HEK293 (cell line): ENCODE measurements at regions not wholly inside any gene's neighbourhood (a gene's known extent, or its start where the extent isn't known, plus 50 kb on each side); places are given as distances from the start of the nearest gene placed in this dataset.

ENCODE experiments used
- TF ChIP-seq, protein P1 (sequence below): fragments of 450-650 bp; formaldehyde crosslinking; IDR thresholded peaks from 2 replicates; pipeline ENCODE4 v1.5.1; 2016; ENCODE audit warnings: missing biosample characterization, missing genetic modification characterization
- TF ChIP-seq, protein P2 (sequence below): fragments of 450-650 bp; formaldehyde crosslinking; IDR thresholded peaks from 2 replicates; pipeline ENCODE4 v1.5.1; 2016; ENCODE audit warnings: missing biosample characterization, missing genetic modification characterization

DNA sequence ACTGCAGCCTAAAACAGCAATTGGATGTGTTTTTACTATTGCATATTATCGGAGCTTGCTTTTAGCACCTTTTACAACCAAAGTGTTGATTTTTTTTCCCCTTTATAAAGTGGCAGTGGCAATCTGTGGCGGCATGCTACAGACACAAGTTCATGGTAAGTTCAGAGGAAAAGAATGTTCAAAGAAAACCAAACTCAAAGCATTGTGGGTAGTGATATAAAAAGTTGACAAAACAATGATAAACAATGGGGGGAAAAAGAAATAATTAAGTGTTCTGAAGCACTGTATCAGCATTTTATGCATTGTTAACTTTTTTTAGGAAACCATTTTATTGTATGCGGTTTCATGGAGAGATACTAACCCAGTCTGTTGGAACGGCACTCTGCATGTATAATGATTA is 492.0 kb upstream of the SOX5 start:
- TF ChIP-seq, protein P1, sequence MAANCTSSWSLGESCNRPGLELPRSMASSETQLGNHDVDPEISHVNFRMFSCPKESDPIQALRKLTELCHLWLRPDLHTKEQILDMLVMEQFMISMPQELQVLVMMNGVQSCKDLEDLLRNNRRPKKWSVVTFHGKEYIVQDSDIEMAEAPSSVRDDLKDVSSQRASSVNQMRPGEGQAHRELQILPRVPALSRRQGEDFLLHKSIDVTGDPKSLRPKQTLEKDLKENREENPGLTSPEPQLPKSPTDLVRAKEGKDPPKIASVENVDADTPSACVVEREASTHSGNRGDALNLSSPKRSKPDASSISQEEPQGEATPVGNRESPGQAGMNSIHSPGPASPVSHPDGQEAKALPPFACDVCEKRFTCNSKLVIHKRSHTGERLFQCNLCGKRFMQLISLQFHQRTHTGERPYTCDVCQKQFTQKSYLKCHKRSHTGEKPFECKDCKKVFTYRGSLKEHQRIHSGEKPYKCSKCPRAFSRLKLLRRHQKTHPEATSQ (tag by site-specific recombination), result no peak
- TF ChIP-seq, protein P2, sequence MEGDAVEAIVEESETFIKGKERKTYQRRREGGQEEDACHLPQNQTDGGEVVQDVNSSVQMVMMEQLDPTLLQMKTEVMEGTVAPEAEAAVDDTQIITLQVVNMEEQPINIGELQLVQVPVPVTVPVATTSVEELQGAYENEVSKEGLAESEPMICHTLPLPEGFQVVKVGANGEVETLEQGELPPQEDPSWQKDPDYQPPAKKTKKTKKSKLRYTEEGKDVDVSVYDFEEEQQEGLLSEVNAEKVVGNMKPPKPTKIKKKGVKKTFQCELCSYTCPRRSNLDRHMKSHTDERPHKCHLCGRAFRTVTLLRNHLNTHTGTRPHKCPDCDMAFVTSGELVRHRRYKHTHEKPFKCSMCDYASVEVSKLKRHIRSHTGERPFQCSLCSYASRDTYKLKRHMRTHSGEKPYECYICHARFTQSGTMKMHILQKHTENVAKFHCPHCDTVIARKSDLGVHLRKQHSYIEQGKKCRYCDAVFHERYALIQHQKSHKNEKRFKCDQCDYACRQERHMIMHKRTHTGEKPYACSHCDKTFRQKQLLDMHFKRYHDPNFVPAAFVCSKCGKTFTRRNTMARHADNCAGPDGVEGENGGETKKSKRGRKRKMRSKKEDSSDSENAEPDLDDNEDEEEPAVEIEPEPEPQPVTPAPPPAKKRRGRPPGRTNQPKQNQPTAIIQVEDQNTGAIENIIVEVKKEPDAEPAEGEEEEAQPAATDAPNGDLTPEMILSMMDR (tag by site-specific recombination), result no peak
